Naive thymus-derived CD4-positive, alpha-beta T cell (primary cell): ENCODE measurements at regions not wholly inside any gene's neighbourhood (a gene's known extent, or its start where the extent isn't known, plus 50 kb on each side); places are given as distances from the start of the nearest gene placed in this dataset.
A peak's percentile ranks its signal among the peaks of the same experiment; 100 is the strongest.

Source experiments
- ATAC-seq: fragments of 150-1000 bp; cut with Tn5 transposase; 2 replicates; pipeline ENCODE4 v1.10.0; 2021; ENCODE audit warnings: mild to moderate bottlenecking, moderate library complexity
- CTCF ChIA-PET: fragments of 350-600 bp; sonication (Branson Sonifier 250); formaldehyde crosslinking; loops from one replicate; lab custom pipeline; 2021; ENCODE audit warnings: antibody characterized with exemption; lab: Charles Lee
- POLR2A ChIA-PET: fragments of 350-600 bp; sonication (Branson Sonifier 250); formaldehyde crosslinking; loops from one replicate; lab custom pipeline; 2021; ENCODE audit warnings: antibody characterized with exemption, inconsistent platforms; lab: Charles Lee
- DNase-seq, 9 donors: peaks; one replicate each; pipeline versions ENCODE4 v3.0.0 to v3.0.0-alpha.2; 2020 to 2022; ENCODE audit warnings: mixed read lengths in 1 of 9
- H3K27ac ChIP-seq: one replicate; pipeline ENCODE4 v1.7.0; 2013; ENCODE audit warnings: mild to moderate bottlenecking, low read depth, low read length, moderate library complexity
- H3K27me3 ChIP-seq, 2 donors: one replicate each; pipeline ENCODE4 v1.7.0; 2013; ENCODE audit warnings: low read length in 2 of 2, mild to moderate bottlenecking in 2 of 2, moderate library complexity in 2 of 2; ENCODE audit not compliant: control insufficient read depth in 2 of 2, insufficient read depth in 2 of 2
- H3K36me3 ChIP-seq, 3 experiments: 1 replicate in 2 of 3; 2 replicates in 1 of 3; pipeline ENCODE4 v1.7.0; 2013; ENCODE audit warnings: low read length in 3 of 3, mild to moderate bottlenecking in 3 of 3, moderate library complexity in 1 of 3; ENCODE audit not compliant: insufficient read depth in 3 of 3, control insufficient read depth in 2 of 3
- H3K4me1 ChIP-seq, 2 donors: one replicate each; pipeline ENCODE4 v1.7.0; 2013; ENCODE audit warnings: low read length in 2 of 2, mild to moderate bottlenecking in 2 of 2, moderate library complexity in 1 of 2; ENCODE audit not compliant: control insufficient read depth in 2 of 2, insufficient read depth in 2 of 2
- H3K4me3 ChIP-seq: 2 replicates; pipeline ENCODE4 v1.7.0; 2013; ENCODE audit warnings: mild to moderate bottlenecking, low read length
- H3K9me3 ChIP-seq, 3 experiments: 1 replicate in 2 of 3; 2 replicates in 1 of 3; pipeline ENCODE4 v1.7.0; 2013; ENCODE audit warnings: low read length in 3 of 3; ENCODE audit not compliant: control insufficient read depth in 2 of 3
- H3K27ac Mint-ChIP-seq, 9 donors: one replicate each; pipeline ENCODE4 v1.8.0; 2020 to 2022; ENCODE audit warnings: mixed read lengths in 9 of 9, mild to moderate bottlenecking in 8 of 9, moderate library complexity in 5 of 9, inconsistent platforms in 2 of 9
- H3K27me3 Mint-ChIP-seq, 5 donors: one replicate each; pipeline ENCODE4 v1.8.0; 2021 to 2022; ENCODE audit warnings: mixed read lengths in 5 of 5, mild to moderate bottlenecking in 1 of 5
- H3K36me3 Mint-ChIP-seq, 5 donors: one replicate each; pipeline ENCODE4 v1.8.0; 2020 to 2022; ENCODE audit warnings: mixed read lengths in 5 of 5, mild to moderate bottlenecking in 3 of 5, inconsistent platforms in 1 of 5
- H3K4me1 Mint-ChIP-seq, 7 donors: one replicate each; pipeline ENCODE4 v1.8.0; 2020 to 2022; ENCODE audit warnings: mixed read lengths in 7 of 7, mild to moderate bottlenecking in 3 of 7, inconsistent platforms in 1 of 7
- H3K4me3 Mint-ChIP-seq, 10 donors: one replicate each; pipeline ENCODE4 v1.8.0; 2020 to 2022; ENCODE audit warnings: mild to moderate bottlenecking in 10 of 10, mixed read lengths in 10 of 10, moderate library complexity in 6 of 10, inconsistent platforms in 2 of 10
- H3K9me3 Mint-ChIP-seq, 11 donors: one replicate each; pipeline ENCODE4 v1.8.0; 2020 to 2022; ENCODE audit warnings: mixed read lengths in 11 of 11, mild to moderate bottlenecking in 4 of 11, inconsistent platforms in 1 of 11, moderate library complexity in 1 of 11
- intact Hi-C, 2 donors: fragments of 100-400 bp; cut with micrococcal nuclease; formaldehyde crosslinking; loops; one replicate each; pipeline ENCODE4 v1.15.1; 2023

GRCh38 chr5:2021484-2022176 is 138.9 kb upstream of the IRX4 start:
- ChIA-PET POLR2A (no interaction called here), CTCF (no interaction called here)
- Mint-ChIP-seq H3K36me3 (no peaks in the 10 kb centered on the region), H3K27ac (no peak overlapping the region), H3K27me3 (peaks cover 11 to 37% (median 24%) of the 10 kb centered on the region in 5 donors), H3K4me3 (no peak overlapping the region), H3K4me1 (no peaks in the 10 kb centered on the region), H3K9me3 (peaks cover 0 to 12% (median 0%) of the 10 kb centered on the region in 11 donors)
- intact Hi-C loops, result no loop called here
- no peak overlapping the region for H3K27ac ChIP-seq
- H3K4me3 ChIP-seq, result no peak overlapping the region
- H3K9me3 ChIP-seq, result no peaks in the 10 kb centered on the region
- DNase-seq, result no peak
- ATAC-seq, result no peak
- no peaks in the 10 kb centered on the region for H3K36me3 ChIP-seq
- H3K4me1 ChIP-seq, result no peaks in the 10 kb centered on the region
- peaks cover 0 to 3% of the 10 kb centered on the region in 2 donors for H3K27me3 ChIP-seq

- H3K36me3 ChIP-seq, result no peaks in the 10 kb centered on the region
- H3K4me1 Mint-ChIP-seq, result no peaks in the 10 kb centered on the region
- H3K27me3 ChIP-seq, result peaks cover 0 to 3% of the 10 kb centered on the region in 2 donors
- no peak overlapping the region for H3K4me3 ChIP-seq
- H3K9me3 Mint-ChIP-seq, result peaks cover 0 to 5% (median 0%) of the 10 kb centered on the region in 11 donors
- no peaks in the 10 kb centered on the region for H3K9me3 ChIP-seq
- no peaks in the 10 kb centered on the region for H3K4me1 ChIP-seq
- POLR2A ChIA-PET, result no interaction called here
- DNase-seq (no peak), ATAC-seq (no peak)
- H3K36me3 Mint-ChIP-seq, result no peaks in the 10 kb centered on the region
- CTCF ChIA-PET, result no interaction called here
- no peak overlapping the region for H3K4me3 Mint-ChIP-seq
- no peak overlapping the region for H3K27ac ChIP-seq
- no peak overlapping the region for H3K27ac Mint-ChIP-seq
- intact Hi-C loops, result no loop called here
- H3K27me3 Mint-ChIP-seq, result peaks cover 11 to 34% (median 22%) of the 10 kb centered on the region in 5 donors
Observed at GRCh38 chr5:2020730-2021129, 138.0 kb upstream of the IRX4 start.

GRCh38 chr5:2019716-2020115 is 137.0 kb upstream of the IRX4 start:
- Mint-ChIP-seq H3K36me3 (no peaks in the 10 kb centered on the region), H3K27me3 (peaks cover 8 to 29% (median 18%) of the 10 kb centered on the region in 5 donors), H3K4me3 (no peak overlapping the region), H3K4me1 (no peaks in the 10 kb centered on the region), H3K27ac (no peak overlapping the region), H3K9me3 (peaks cover 0 to under 1% (median 0%) of the 10 kb centered on the region in 11 donors)
- DNase-seq (no peak), ATAC-seq (no peak)
- Histone ChIP-seq H3K4me1 (no peaks in the 10 kb centered on the region), H3K4me3 (no peak overlapping the region), H3K9me3 (no peaks in the 10 kb centered on the region), H3K27me3 (peaks cover 0 to 3% of the 10 kb centered on the region in 2 donors), H3K36me3 (no peaks in the 10 kb centered on the region), H3K27ac (no peak overlapping the region)
- intact Hi-C loops, result no loop called here
- ChIA-PET CTCF (no interaction called here), POLR2A (no interaction called here)

- H3K9me3 Mint-ChIP-seq, result no peaks in the 10 kb centered on the region
- Histone ChIP-seq H3K27ac (no peak overlapping the region), H3K36me3 (no peaks in the 10 kb centered on the region), H3K4me1 (no peaks in the 10 kb centered on the region), H3K9me3 (no peaks in the 10 kb centered on the region), H3K27me3 (no peaks in the 10 kb centered on the region), H3K4me3 (no peak overlapping the region)
- H3K27ac Mint-ChIP-seq, result no peak overlapping the region
- CTCF ChIA-PET, result interaction anchor here (0.7 to 0.8 kb wide), 2 partner anchors 26 to 350 kb away, joined by 3 to 6 read pairs; no protein-coding TSS in a partner anchor
- DNase-seq, result no peak
- H3K4me3 Mint-ChIP-seq, result no peak overlapping the region
- POLR2A ChIA-PET, result no interaction called here
- intact Hi-C loops, result no loop called here
- no peaks in the 10 kb centered on the region for H3K36me3 Mint-ChIP-seq
- H3K4me1 Mint-ChIP-seq, result no peaks in the 10 kb centered on the region
- no peak for ATAC-seq
- H3K27me3 Mint-ChIP-seq, result peaks cover 4 to 34% (median 15%) of the 10 kb centered on the region in 5 donors
Observed at GRCh38 chr5:2018390-2018724, 135.6 kb upstream of the IRX4 start.

- Histone ChIP-seq H3K4me1 (no peaks in the 10 kb centered on the region), H3K27me3 (no peaks in the 10 kb centered on the region), H3K9me3 (no peaks in the 10 kb centered on the region), H3K4me3 (no peak overlapping the region), H3K36me3 (no peaks in the 10 kb centered on the region), H3K27ac (no peak overlapping the region)
- CTCF ChIA-PET, result no interaction called here
- Mint-ChIP-seq H3K4me3 (no peak overlapping the region), H3K27me3 (peaks cover 0 to 29% (median 11%) of the 10 kb centered on the region in 5 donors), H3K4me1 (no peaks in the 10 kb centered on the region), H3K27ac (no peak overlapping the region), H3K36me3 (no peaks in the 10 kb centered on the region), H3K9me3 (no peaks in the 10 kb centered on the region)
- ATAC-seq (no peak), DNase-seq (peak in 4 of 9 donors; percentile 7 to 23 (median 21))
- intact Hi-C loops, result loop anchor here (1.0 kb wide), 3 partner anchors 254 to 350 kb away; no protein-coding TSS in a partner anchor
- POLR2A ChIA-PET, result no interaction called here
Observed at GRCh38 chr5:2017540-2018389, 135.0 kb upstream of the IRX4 start.

- no peaks in the 10 kb centered on the region for H3K27me3 ChIP-seq
- no peaks in the 10 kb centered on the region for H3K4me1 ChIP-seq
- ChIA-PET POLR2A (no interaction called here), CTCF (interaction anchor here (0.8 kb wide), 1 partner anchor 788 kb away, joined by 3 read pairs; no protein-coding TSS in a partner anchor)
- peaks cover 0 to 22% (median 2%) of the 10 kb centered on the region in 5 donors for H3K27me3 Mint-ChIP-seq
- H3K4me1 Mint-ChIP-seq, result no peaks in the 10 kb centered on the region
- H3K36me3 Mint-ChIP-seq, result no peaks in the 10 kb centered on the region
- ATAC-seq (no peak), DNase-seq (no peak)
- no peak overlapping the region for H3K4me3 Mint-ChIP-seq
- no peaks in the 10 kb centered on the region for H3K36me3 ChIP-seq
- H3K27ac ChIP-seq, result no peak overlapping the region
- H3K9me3 ChIP-seq, result no peaks in the 10 kb centered on the region
- intact Hi-C loops, result no loop called here
- no peak overlapping the region for H3K27ac Mint-ChIP-seq
- H3K9me3 Mint-ChIP-seq, result no peaks in the 10 kb centered on the region
- H3K4me3 ChIP-seq, result no peak overlapping the region
Observed at GRCh38 chr5:2015961-2016360, 133.2 kb upstream of the IRX4 start.
